ENCODE measurements at regions not wholly inside any gene's neighbourhood (a gene's known extent, or its start where the extent isn't known, plus 50 kb on each side); places are given as distances from the start of the nearest gene placed in this dataset.
"Not testable (repeated sequence)": the region's sequence is repeated elsewhere in the genome, so short reads cannot be mapped to it uniquely, and the experiment has no call there.

- TF ChIP-seq, protein P1, sequence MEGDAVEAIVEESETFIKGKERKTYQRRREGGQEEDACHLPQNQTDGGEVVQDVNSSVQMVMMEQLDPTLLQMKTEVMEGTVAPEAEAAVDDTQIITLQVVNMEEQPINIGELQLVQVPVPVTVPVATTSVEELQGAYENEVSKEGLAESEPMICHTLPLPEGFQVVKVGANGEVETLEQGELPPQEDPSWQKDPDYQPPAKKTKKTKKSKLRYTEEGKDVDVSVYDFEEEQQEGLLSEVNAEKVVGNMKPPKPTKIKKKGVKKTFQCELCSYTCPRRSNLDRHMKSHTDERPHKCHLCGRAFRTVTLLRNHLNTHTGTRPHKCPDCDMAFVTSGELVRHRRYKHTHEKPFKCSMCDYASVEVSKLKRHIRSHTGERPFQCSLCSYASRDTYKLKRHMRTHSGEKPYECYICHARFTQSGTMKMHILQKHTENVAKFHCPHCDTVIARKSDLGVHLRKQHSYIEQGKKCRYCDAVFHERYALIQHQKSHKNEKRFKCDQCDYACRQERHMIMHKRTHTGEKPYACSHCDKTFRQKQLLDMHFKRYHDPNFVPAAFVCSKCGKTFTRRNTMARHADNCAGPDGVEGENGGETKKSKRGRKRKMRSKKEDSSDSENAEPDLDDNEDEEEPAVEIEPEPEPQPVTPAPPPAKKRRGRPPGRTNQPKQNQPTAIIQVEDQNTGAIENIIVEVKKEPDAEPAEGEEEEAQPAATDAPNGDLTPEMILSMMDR (IDR thresholded peaks at IDR 0.05): not testable (repeated sequence)
- TF ChIP-seq POLR2A (IDR thresholded peaks at IDR 0.05): not testable (repeated sequence)
Observed at GRCh38 chr11:50238368-50238767, 205.7 kb downstream of the OR4C45 start.

Measured in body of pancreas (tissue), 4 donors.